ENCODE measurements at regions not wholly inside any gene's neighbourhood (a gene's known extent, or its start where the extent isn't known, plus 50 kb on each side); places are given as distances from the start of the nearest gene placed in this dataset.
A peak's percentile ranks its signal among the peaks of the same experiment; 100 is the strongest.
"Not testable (repeated sequence)": the region's sequence is repeated elsewhere in the genome, so short reads cannot be mapped to it uniquely, and the experiment has no call there.

GRCh38 chr17:47066841-47067682 lies 88.0 kb upstream of the RPRML start:
- peak; percentile 80 for FAIRE-seq
- peak; percentile 87 for DNase-seq (ENCODE audit: extremely low spot score, insufficient read length, low read depth)

GRCh38 chr17:47066095-47066494 lies 87.0 kb upstream of the RPRML start:
- DNase-seq (ENCODE audit: extremely low spot score, insufficient read length, low read depth) (no peak), FAIRE-seq (no peak)

GRCh38 chr17:47064684-47065083 lies 85.6 kb upstream of the RPRML start:
- DNase-seq (ENCODE audit: extremely low spot score, insufficient read length, low read depth) (no peak), FAIRE-seq (no peak)

GRCh38 chr17:47063475-47063874 lies 84.4 kb upstream of the RPRML start:
- FAIRE-seq, result no peak
- DNase-seq (ENCODE audit: extremely low spot score, insufficient read length, low read depth), result no peak

GRCh38 chr17:47062851-47063250 lies 83.8 kb upstream of the RPRML start:
- not testable (repeated sequence) for FAIRE-seq; DNase-seq (ENCODE audit: extremely low spot score, insufficient read length, low read depth)

GRCh38 chr17:47060005-47060404 lies 81.0 kb upstream of the RPRML start:
- not testable (repeated sequence) for DNase-seq (ENCODE audit: extremely low spot score, insufficient read length, low read depth); FAIRE-seq

GRCh38 chr17:47057830-47058229 lies 78.8 kb upstream of the RPRML start:
- DNase-seq (ENCODE audit: extremely low spot score, insufficient read length, low read depth) (no peak), FAIRE-seq (no peak)

GRCh38 chr17:47057279-47057678 lies 78.2 kb upstream of the RPRML start:
- DNase-seq (ENCODE audit: extremely low spot score, insufficient read length, low read depth); FAIRE-seq: not testable (repeated sequence)

GRCh38 chr17:47056687-47057086 lies 77.6 kb upstream of the RPRML start:
- not testable (repeated sequence) for FAIRE-seq; DNase-seq (ENCODE audit: extremely low spot score, insufficient read length, low read depth)
